ENCODE measurements at regions not wholly inside any gene's neighbourhood (a gene's known extent, or its start where the extent isn't known, plus 50 kb on each side); places are given as distances from the start of the nearest gene placed in this dataset.

DNA sequence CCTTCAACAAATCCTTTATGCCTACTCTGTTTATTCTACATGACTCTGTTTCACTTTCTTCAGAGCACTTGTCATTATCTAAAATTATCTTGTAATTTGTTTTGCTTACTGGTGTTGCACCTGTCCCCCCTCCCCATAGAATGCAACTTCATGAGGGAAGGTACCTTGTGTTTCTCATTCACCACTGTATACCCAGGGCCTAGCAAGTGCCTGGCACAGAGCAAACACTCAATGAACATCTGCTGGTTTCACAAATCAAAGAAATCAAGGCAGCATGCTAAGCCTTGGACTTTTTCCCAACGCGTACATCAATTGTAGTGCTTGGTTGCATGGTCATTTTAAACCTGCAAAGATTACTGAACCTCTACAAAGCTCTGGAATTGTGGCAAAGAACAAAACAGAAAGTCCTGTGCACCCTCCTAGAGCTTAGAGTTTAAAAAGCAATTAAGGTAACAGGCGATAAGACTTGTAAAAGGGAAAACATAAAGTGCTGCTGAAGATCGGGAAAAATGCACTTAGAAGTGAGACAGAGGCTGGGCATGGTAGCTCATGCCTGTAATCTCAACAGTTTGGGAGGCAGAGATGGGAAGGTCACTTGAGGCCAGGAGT is 479.1 kb downstream of the MED13L start:
- Histone ChIP-seq H3K9ac (ENCODE audit: low read length) (no peak overlapping the region), H3K4me1 (ENCODE audit: control insufficient read depth in 1 of 2, insufficient read depth in 2 of 2, low read length in 2 of 2) (no peaks in the 10 kb centered on the region), H4K20me1 (ENCODE audit: insufficient read depth) (no peaks in the 10 kb centered on the region), H3K79me2 (ENCODE audit: insufficient read depth, low read length) (no peaks in the 10 kb centered on the region), H3K36me3 (ENCODE audit: control insufficient read depth in 1 of 2, insufficient read depth in 2 of 2, low read length in 2 of 2) (no peaks in the 10 kb centered on the region), H3K27me3 (ENCODE audit: insufficient read depth, low read length) (peaks cover 4% of the 10 kb centered on the region; the same call in 1 of the 2 replicates), H2AFZ (ENCODE audit: low read depth, low read length, poor library complexity, severe bottlenecking) (no peak overlapping the region), H3K9me3 (ENCODE audit: control insufficient read depth in 1 of 2, insufficient read depth in 1 of 2, low read depth in 1 of 2, low read length in 2 of 2) (no peaks in the 10 kb centered on the region), H3K9me2 (ENCODE audit: insufficient read depth) (no peaks in the 10 kb centered on the region), H3K27ac (ENCODE audit: low read depth, low read length) (no peak overlapping the region), H3K4me2 (ENCODE audit: low read length) (no peak overlapping the region), H3K4me3 (replicated peaks in 1 of 2; ENCODE audit: low read depth in 1 of 2, low read length in 2 of 2) (no peak overlapping the region)
- ChIA-PET POLR2A (no interaction called here), RAD21 (ENCODE audit: low non-redundant PET in 1 of 2, low total read pairs in 2 of 2, uncharacterized antibody in 2 of 2, unreplicated experiment in 2 of 2) (no interaction called here), CTCF (no interaction called here)
- DNase-seq (ENCODE audit: low read depth, low spot score), result no peak
- intact Hi-C loops (cut with micrococcal nuclease), result no loop called here
- BruUV-seq (replicated peaks), result no TSS peak
- ATAC-seq, result no peak
- TF ChIP-seq, protein P1, sequence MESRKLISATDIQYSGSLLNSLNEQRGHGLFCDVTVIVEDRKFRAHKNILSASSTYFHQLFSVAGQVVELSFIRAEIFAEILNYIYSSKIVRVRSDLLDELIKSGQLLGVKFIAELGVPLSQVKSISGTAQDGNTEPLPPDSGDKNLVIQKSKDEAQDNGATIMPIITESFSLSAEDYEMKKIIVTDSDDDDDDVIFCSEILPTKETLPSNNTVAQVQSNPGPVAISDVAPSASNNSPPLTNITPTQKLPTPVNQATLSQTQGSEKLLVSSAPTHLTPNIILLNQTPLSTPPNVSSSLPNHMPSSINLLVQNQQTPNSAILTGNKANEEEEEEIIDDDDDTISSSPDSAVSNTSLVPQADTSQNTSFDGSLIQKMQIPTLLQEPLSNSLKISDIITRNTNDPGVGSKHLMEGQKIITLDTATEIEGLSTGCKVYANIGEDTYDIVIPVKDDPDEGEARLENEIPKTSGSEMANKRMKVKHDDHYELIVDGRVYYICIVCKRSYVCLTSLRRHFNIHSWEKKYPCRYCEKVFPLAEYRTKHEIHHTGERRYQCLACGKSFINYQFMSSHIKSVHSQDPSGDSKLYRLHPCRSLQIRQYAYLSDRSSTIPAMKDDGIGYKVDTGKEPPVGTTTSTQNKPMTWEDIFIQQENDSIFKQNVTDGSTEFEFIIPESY (IDR thresholded peaks at IDR 0.05; ENCODE audit: extremely low read depth, insufficient replicate concordance, low read length), result no peak
- TF ChIP-seq, protein P2, sequence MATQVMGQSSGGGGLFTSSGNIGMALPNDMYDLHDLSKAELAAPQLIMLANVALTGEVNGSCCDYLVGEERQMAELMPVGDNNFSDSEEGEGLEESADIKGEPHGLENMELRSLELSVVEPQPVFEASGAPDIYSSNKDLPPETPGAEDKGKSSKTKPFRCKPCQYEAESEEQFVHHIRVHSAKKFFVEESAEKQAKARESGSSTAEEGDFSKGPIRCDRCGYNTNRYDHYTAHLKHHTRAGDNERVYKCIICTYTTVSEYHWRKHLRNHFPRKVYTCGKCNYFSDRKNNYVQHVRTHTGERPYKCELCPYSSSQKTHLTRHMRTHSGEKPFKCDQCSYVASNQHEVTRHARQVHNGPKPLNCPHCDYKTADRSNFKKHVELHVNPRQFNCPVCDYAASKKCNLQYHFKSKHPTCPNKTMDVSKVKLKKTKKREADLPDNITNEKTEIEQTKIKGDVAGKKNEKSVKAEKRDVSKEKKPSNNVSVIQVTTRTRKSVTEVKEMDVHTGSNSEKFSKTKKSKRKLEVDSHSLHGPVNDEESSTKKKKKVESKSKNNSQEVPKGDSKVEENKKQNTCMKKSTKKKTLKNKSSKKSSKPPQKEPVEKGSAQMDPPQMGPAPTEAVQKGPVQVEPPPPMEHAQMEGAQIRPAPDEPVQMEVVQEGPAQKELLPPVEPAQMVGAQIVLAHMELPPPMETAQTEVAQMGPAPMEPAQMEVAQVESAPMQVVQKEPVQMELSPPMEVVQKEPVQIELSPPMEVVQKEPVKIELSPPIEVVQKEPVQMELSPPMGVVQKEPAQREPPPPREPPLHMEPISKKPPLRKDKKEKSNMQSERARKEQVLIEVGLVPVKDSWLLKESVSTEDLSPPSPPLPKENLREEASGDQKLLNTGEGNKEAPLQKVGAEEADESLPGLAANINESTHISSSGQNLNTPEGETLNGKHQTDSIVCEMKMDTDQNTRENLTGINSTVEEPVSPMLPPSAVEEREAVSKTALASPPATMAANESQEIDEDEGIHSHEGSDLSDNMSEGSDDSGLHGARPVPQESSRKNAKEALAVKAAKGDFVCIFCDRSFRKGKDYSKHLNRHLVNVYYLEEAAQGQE (IDR thresholded peaks at IDR 0.05; ENCODE audit: low read depth), result no peak
- no peak for TF ChIP-seq EZH2 (IDR thresholded peaks at IDR 0.05)
- TF ChIP-seq, protein P3, sequence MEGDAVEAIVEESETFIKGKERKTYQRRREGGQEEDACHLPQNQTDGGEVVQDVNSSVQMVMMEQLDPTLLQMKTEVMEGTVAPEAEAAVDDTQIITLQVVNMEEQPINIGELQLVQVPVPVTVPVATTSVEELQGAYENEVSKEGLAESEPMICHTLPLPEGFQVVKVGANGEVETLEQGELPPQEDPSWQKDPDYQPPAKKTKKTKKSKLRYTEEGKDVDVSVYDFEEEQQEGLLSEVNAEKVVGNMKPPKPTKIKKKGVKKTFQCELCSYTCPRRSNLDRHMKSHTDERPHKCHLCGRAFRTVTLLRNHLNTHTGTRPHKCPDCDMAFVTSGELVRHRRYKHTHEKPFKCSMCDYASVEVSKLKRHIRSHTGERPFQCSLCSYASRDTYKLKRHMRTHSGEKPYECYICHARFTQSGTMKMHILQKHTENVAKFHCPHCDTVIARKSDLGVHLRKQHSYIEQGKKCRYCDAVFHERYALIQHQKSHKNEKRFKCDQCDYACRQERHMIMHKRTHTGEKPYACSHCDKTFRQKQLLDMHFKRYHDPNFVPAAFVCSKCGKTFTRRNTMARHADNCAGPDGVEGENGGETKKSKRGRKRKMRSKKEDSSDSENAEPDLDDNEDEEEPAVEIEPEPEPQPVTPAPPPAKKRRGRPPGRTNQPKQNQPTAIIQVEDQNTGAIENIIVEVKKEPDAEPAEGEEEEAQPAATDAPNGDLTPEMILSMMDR (IDR thresholded peaks at IDR 0.05 in 2 of 3, conservative IDR thresholded peaks at IDR 0.05 in 1 of 3; ENCODE audit: borderline replicate concordance in 1 of 3, insufficient read depth in 1 of 3, low read depth in 2 of 3, low read length in 2 of 3), result no peak
- no peak for TF ChIP-seq ELF1 (IDR thresholded peaks at IDR 0.05; ENCODE audit: borderline replicate concordance, low read depth)

Data from HCT116 (cell line).